DMS79 treated with DMSO at 0.1 percent for 48 hours (cell line): ENCODE measurements at regions not wholly inside any gene's neighbourhood (a gene's known extent, or its start where the extent isn't known, plus 50 kb on each side); places are given as distances from the start of the nearest gene placed in this dataset.
"Not testable (repeated sequence)": the region's sequence is repeated elsewhere in the genome, so short reads cannot be mapped to it uniquely, and the experiment has no call there.

Source experiments
- DNase-seq: peaks from one replicate; lab custom pipeline; 2025; lab: John Stamatoyannopoulos, UW

DNA sequence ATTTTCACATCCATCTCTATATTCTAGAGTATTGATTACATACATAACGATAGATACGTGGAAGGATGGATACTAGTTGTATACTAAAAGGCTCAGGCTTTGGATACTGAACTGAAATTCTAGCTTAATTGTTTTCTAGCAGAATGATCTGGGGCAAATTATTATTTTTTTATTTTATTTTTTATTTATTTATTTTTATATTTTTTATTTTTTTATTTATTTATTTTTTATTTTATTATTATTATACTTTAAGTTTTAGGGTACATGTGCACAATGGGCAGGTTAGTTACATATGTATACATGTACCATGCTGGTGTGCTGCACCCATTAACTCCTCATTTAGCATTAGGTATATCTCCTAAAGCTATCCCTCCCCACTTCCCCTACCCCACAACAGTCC lies 432.6 kb upstream of the GRM7 start:
- not testable (repeated sequence) for DNase-seq

DNA sequence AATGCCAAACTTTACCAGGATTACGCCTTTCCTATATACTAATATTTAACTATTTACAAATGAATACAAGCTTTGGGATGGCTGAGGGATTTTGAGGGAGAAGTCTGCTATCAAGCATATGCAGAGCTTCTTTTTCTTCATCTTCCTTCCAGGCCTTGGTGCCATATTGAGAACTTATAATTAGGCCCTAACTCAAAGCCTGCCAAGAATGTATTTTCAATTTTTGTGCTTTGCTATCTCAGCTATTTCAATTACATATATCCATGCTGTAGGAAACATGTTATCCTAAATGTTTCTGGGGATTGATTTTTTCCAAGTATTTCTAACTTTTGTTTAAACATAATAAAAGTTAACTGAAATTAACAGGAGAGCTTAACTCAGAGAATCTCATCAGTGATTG lies 425.0 kb upstream of the GRM7 start:
- DNase-seq, result no peak

GRCh38 chr3:6437631-6438030 lies 423.3 kb upstream of the GRM7 start:
- no peak for DNase-seq

- DNase-seq, result no peak
Measured at GRCh38 chr3:6438031-6438430, 422.9 kb upstream of the GRM7 start.

GRCh38 chr3:6439226-6439625 lies 421.7 kb upstream of the GRM7 start:
- peak; percentile 58 for DNase-seq

DNA sequence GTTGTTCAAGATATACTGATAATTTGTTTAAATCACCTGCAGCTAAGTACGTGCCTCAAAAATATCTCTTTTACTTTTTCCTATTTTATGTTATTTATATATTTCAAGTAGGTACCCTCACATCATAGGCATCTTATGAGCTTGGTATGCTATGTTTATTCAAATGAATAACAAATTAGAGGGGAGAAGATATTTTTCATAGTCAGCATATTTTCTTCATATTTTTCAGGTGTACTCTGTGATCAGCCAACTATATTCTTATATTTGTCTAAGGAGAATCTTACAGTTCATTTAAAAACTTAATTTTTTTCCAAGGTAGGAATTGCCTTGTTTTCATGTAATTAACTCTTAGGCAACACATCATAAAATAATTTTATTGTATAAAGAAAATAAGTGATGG lies 421.1 kb upstream of the GRM7 start:
- no peak for DNase-seq

- no peak for DNase-seq
Measured at GRCh38 chr3:6444888-6445658, 415.8 kb upstream of the GRM7 start.

DNA sequence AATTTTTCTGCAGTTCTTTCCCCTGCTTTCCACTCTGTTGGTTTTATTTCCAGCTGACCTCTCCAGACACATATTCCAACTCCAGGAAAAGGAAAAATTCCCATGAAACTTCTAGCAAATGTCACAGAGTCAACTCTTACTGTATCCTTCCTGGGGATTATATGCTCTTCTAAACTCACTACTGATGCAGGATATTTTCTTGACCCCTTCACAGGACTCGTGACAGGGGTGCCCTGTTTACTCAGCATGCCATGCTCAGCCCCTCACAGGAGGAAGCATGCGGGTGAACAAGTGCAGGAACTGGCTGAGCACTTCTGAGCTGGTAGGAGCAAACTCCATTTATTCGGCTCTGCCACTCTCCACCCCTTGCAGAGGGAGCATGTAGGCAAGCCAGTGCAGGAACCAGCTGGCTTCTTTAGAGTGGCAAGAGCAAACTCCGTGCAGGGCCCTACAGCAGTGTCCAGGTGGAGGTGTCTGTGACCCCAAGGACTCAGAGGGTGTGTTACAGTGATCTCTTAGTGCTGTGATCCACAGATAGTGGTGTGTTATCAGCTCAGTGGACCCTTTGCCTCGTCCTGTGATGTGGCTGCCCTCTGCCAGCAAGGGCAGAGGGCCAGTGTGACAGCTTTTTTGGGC lies 413.6 kb upstream of the GRM7 start:
- DNase-seq, result no peak

DNA sequence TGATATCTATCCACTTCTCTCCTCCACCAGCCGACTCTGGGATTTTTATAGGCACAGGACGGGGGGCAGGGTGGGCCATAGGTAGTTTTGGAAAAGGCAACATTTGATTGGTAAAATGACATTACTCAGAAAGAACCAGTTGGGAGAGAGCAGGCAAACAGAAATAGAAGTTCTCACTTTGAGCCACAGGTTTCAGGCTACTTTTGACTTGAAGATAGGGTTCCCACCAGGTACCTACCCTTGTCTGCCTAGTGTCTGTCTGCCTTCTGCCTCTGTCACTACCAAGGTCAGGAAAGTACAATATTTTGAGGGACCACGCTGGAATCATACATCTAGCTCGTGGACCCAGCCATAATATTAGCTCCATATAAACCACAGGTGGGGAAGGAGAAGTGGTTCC lies 412.9 kb upstream of the GRM7 start:
- DNase-seq, result no peak

DNA sequence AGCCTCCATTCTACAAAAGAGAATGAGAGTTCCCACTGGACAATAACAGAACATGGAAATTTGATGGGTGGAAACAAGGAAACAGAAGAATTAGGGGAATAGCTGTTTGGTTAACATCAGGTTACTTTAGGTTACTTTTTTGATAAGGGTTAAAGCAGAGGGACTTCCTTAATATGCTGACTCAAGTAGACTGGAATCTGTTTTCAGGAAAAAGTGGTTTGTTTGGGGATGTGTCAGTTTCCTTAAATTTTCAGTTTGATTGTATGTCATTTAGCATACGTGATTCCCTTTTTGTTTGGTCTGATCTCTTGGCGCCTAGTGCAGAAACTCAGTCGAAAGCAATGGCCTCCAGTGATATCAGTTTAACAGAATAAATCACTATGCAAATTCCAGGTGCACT lies 411.8 kb upstream of the GRM7 start:
- no peak for DNase-seq

GRCh38 chr3:6452974-6453373 lies 407.9 kb upstream of the GRM7 start:
- no peak for DNase-seq

GRCh38 chr3:6455031-6455430 lies 405.9 kb upstream of the GRM7 start:
- DNase-seq, result no peak

DNA sequence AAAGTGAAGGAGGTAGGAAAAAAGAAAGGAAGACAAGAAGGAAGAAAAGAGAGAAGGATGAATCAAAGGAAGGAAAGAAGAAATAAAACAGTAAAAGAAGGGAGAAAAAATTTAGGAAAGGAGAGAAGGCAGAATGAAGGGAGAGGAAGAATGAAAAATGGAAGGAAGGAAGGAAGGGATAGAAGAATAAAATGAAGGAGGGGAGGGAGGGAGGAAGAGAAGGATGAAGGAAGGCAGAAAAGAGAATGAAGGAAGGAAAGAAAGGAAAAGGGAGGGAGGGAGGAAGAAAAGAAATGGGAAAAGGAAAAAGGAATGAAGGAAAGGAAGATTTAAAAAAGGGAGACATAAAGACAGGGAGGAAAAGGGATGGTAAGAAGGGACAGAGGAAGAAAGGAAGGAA lies 393.7 kb upstream of the GRM7 start:
- DNase-seq, result no peak

GRCh38 chr3:6468589-6468988 lies 392.3 kb upstream of the GRM7 start:
- no peak for DNase-seq

- no peak for DNase-seq
Measured at GRCh38 chr3:6471744-6472143, 389.2 kb upstream of the GRM7 start.

DNA sequence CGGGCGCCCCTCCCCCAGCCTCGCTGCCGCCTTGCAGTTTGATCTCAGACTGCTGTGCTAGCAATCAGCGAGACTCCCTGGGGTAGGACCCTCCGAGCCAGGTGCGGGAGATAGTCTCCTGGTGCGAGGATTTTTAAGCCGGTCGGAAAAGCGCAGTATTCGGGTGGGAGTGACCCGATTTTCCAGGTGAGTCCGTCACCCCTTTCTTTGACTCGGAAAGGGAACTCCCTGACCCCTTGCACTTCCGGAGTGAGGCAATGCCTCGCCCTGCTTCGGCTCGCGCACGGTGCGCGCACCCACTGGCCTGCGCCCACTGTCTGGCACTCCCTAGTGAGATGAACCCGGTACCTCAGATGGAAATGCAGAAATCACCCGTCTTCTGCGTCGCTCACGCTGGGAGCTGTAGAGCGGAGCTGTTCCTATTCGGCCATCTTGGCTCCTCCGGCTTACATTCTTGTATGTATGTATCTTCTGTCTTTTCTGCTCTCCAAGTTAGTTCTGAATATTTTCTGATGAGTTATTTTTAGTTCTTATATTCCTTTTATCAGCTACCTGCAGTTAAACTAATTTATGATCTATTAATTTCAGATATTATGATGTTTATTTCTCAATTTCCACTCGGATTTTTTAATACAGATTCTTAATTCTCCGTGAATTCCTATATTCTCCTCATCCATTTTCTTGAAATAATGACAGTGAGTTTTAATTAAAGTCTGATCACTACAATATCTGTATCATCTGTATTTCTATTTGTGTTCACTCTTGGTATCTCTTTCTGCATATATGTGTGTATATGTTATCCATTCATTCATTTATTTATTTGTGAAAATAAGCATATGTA lies 370.2 kb upstream of the GRM7 start:
- DNase-seq, result not testable (repeated sequence)

- no peak for DNase-seq
Measured at GRCh38 chr3:6491768-6492167, 369.1 kb upstream of the GRM7 start.

GRCh38 chr3:6492306-6492705 lies 368.6 kb upstream of the GRM7 start:
- no peak for DNase-seq

DNA sequence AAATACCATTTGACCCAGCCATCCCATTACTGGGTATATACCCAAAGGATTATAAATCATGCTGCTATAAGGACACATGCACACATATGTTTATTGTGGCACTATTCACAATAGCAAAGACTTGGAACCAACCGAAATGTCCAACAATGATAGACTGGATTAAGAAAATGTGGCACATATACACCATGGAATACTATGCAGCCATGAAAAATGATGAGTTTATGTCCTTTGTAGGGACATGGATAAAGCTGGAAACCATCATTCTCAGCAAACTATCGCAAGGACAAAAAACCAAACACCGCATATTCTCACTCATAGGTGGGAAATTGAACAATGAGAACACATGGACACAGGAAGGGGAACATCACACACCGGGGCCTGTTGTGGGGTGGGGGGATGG lies 362.0 kb upstream of the GRM7 start:
- DNase-seq, result not testable (repeated sequence)

DNA sequence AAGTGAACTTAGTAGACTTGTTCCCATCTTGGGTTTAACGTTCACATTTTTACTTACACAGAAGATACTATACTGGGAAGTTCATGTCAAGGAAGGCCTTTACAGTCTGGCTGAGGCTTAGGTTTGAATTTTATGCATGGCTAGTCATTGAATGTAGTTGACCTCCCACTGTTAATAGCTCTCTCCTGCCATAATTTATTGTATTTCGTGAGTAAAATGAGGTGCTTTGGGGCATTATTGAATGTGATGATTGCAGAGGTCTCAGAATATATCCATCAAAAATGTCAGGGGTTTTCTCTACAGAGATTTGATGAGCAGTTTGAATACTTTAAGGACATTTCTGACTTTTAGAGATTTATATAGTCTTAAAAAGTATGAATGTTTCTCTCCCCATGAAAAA lies 356.6 kb upstream of the GRM7 start:
- DNase-seq, result no peak

- no peak for DNase-seq
Measured at GRCh38 chr3:6504834-6505233, 356.1 kb upstream of the GRM7 start.

DNA sequence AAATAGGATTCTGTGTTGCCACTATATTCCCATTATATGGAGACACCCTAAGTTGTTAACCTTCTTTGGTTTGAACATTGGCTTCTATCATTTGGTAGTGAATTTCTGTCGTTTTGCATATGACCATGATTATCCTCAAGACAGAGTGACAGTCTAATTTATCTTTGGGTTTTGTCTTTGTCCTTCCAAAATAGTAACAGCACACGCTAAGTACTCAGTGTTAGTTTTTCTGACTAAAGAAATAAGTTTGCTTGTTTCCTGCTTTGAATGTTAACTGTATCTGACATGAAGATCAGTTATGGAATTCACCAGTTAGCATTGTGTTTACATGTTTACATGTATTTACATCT lies 352.5 kb upstream of the GRM7 start:
- no peak for DNase-seq

- no peak for DNase-seq
Measured at GRCh38 chr3:6509576-6509975, 351.3 kb upstream of the GRM7 start.
